Hematopoietic multipotent progenitor cell treated with erythropoietin and hydrocortisone succinate and interleukin-3 and kit ligand, for 15 days (in vitro differentiated cells): ENCODE measurements at regions not wholly inside any gene's neighbourhood (a gene's known extent, or its start where the extent isn't known, plus 50 kb on each side); places are given as distances from the start of the nearest gene placed in this dataset.
A peak's percentile ranks its signal among the peaks of the same experiment; 100 is the strongest.
"Not testable (repeated sequence)": the region's sequence is repeated elsewhere in the genome, so short reads cannot be mapped to it uniquely, and the experiment has no call there.

Experiments
- DNase-seq: peaks from one replicate; pipeline ENCODE4 v3.0.0-alpha.2; 2015; ENCODE audit warnings: low spot score

DNA sequence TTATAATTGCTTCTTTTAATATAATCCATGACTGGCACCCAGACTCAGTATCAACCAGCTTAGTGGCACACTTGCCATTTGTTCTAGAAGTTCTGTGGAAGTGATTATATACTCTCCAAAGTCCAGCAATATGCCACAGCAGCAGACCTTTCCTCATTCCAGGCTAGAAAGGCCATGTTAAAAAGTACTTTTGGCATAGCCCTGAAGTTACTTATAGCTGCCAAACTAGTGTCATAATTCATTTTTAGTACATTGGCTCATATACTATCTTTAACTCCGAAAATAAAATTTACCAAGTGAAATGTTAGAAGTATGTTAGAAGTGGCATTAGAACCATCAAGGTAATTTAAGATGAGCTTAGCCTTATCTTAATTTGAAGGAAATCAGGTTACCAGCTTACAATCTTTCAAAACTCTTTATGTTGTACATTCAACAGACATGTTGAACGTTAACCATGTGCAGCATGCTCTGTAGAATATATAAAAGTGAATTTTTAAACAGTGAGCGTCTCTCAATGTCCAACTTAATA, 714.2 kb upstream of the LCORL start:
- DNase-seq, result no peak

DNA sequence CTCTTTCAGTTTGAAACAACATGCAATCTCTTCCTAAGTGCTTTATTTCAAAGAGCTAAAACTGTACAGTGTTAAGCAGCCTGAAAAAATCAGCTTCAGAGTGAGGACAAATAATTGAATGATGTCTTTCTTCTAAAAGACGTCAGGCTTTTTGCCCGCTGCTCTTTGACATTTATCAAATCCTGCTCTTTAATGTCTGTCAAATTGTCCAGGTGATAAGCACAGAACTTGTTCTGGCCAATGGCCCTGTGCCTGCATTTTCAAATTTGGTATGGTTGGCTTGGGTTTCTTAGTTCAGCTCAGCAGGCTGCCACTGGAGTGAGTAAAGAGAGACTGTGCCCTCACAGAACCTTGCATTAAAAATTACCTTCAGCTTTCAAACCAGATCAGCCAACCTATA, 712.9 kb upstream of the LCORL start:
- DNase-seq, result no peak

DNA sequence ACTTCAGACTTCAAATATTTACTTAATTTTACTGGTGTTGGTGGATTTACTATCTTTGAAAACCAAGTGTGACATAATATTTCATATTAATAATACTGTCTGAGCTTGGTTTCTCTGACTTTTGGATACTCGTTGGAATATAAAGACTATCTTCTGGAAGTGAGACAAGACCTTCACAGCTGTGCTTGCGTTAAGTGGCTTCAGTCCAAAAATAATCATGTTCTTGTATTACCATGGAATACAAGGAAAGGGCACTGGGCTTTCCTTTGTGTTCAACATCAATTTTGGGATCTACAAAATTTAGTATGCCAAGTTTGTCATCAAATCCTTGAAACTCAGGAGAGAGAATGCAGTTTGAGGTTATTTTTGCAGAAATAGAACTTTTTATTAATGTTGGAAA, 712.4 kb upstream of the LCORL start:
- no peak for DNase-seq

DNA sequence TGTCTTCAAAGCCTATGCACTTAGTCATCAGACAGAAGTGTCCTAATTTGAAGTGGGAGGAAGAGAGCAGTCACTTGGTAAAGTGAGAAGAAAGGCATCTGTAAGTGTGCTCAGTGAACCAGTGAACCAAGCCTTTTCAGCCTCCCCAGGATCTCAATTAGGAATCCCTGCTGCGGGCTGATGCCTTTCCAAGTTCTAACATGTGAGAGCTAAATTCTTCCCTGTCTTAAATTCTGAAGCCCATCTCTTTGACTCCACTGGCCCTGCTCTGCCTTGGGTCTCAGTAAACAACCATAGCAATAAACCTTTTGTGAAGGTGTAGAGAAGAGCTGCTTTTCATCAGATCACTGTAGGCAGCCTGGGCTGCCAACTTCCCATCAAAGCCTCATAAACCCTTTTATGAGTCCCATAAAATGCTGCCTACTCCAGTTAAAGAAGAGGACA, 701.2 kb upstream of the LCORL start:
- DNase-seq, result no peak

DNA sequence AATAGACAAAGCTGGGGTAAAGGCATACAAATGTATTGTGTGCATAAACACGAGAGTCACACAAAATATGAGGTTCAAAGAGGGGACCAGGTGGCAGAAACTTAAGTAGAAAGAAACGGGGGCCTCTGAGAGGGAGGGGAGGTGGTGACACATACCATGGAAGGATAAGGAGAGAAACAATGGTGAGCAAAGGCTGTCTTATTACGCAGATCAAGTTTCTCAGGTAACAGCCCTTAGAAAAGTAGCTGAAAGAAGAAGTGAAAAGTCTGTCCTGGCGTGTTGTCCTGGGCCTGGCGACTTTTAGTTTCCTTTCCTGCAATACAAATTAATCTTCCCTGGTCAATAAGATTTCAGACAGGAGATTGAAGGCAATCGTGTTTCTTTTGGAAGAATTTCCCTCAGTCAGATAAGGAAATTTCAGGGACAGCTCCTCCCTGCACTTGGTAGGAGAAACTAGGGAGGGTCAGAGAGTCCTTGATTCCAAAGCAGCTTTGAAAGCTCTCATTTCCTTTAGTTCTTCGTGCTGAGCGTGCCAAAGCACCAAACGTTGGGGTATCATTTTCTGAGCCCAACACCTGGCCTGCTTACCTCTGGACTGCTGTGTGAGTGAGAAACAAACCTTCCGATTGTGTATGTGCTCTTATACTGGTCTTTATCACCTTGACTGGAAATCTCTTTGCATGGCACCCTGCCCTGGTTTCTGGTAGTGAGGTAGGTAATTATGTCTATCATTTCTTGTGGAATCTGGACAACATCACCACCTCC, 676.7 kb upstream of the LCORL start:
- DNase-seq, result no peak

DNA sequence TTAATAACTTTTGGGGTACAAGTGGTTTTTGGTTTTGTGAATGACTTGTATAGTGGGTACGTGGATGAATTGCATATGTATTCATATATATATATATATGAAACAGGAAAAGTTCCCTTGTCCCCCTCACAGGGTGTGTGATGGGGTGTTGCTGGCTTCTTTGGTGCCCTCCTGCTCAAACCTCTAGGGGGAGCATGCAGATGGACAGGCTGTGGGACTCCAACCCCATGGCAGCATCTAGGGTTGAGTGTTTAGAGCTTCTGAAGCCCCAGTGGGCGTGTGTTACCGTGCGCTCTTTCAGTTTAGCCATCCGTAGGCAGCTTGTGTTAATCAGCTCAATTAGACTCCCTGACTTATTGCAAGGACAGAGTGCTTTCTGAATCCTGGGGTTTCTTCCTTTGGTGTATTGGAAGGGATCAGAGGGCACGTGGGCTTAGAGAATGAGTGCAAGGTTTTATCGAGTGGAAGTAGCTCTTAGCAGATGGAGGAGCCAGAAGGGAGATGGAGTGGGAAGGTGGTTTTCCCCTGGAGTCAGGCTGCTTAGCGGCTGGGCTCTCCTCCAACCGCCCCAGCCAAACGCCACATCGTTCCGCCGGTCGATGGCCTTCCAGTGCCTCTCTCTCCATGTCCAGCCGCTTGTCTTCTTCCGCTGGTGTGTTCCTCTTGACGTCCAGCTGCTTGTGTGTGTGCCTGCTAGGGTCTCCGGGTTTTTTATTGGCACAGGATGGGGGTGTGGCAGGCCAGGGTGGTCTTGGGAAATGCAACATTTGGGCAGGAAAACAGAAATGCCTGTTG, 674.4 kb upstream of the LCORL start:
- DNase-seq, result no peak

DNA sequence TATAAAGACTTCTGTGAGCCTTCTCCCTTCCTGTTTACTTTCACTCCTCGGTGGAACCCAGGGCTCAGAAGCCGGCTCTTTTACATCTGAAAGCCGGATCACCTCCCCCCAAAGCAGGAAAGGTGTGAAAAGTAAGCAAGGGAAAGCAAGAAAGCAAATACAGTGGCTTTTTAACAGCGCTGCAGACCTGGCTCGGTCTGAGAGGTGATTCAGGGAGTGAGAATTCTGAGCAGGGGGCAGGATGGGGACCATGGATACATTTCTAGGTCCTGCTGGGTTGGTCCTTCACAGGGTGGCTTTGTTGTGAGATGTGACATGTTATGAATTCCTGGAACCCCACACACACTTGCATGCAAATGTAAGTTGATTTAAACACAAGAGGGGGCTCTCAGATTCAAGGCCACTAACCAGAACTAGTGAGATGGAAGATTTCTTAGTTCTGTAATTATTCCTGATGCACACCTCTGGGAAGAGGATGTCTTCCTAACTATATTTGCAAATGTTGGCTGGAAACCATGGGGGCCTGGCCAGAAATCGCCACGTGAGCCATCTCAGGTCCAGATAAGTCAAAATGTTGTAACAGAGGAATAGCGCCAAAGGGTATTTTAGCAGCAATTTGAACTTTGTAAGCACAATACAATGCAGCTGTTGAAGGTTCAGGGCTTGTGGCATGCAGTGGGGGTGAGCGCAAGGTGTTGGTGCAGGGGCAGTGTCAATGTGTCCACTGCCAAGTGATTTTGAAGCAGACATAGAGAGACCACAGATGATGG, 670.1 kb upstream of the LCORL start:
- no peak for DNase-seq

DNA sequence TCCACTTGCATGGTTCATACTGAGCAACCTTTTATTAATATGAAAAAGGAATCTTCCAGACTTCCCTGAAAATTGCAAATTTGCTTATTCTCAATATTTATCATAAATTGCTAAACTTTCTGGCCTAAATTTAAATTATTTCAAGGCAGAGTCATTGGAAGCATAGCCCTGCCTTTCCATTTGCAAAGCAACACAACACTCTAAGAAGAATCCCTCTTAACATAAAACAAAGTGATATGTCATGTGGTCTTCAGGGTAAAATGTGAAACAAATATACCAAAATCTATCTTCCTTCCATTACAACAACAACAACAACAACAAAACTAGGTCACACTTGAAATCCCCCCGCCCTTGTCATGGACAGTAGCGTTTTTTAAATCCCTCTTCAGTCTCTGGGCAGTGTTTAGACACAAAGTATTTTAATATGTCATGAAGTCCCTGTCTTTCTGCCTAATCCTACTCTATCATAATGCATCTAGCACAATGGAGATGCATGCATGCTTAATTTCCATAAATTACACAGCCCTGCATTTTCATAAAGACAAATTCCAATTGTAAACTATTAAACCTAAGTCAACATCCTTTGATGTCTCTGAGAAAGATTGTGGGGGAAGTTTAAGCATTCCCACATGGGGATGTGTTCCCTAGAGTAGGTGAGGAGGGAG, 668.9 kb upstream of the LCORL start:
- no peak for DNase-seq

DNA sequence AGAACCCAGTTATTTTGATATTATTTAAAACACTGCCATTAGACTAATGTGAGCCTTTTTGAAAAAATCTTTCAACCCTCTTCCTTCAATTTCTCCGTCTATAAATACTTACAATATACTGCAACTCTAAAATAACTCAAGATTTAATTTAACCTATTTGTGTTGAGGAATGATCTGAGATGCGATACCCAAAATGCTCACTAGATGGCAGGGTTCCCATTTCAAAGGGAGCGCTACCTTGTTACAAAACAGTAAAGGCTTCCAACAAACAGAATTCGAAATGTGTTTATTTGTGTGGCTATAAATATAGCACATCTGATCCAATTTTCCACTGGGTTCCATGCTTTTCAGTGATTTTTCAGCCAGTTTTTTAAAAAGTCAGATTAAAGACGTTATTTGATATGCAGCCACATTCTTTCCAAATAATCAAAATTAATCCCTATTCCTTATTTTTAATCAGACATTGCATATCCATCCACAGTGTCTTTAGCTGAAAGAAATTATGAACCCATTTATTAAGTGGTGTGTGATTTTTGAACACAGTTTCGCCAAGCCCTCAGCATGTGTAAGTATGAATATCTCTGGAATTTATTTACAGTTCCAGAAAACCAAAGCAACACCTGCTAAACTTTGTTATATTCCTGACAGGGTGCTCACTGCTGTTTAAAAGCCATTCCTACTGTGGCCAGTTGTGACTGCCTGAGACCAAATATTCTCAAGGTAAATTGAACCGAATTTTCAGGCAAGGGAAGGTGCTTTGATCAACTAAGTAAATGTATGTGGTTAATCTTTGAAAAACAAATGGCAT, 668.0 kb upstream of the LCORL start:
- DNase-seq, result peak; percentile 15

DNA sequence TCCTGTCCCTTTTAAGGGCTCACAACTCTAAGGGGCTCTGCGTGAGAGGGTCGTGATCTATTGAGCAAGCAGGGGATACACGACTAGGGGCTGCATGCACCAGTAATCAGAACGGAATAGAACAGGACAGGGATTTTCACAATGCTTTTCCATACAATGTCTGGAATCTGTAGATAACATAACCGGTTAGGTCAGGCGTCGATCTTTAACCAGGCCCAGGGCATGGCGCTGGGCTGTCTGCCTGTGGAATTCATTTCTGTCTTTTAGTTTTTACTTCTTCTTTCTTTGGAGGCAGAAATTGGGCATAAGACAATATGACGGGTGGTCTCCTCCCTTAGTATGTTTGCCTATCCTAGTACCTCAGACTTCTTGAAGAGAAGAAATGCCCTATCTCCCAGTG, 666.8 kb upstream of the LCORL start:
- DNase-seq, result not testable (repeated sequence)

DNA sequence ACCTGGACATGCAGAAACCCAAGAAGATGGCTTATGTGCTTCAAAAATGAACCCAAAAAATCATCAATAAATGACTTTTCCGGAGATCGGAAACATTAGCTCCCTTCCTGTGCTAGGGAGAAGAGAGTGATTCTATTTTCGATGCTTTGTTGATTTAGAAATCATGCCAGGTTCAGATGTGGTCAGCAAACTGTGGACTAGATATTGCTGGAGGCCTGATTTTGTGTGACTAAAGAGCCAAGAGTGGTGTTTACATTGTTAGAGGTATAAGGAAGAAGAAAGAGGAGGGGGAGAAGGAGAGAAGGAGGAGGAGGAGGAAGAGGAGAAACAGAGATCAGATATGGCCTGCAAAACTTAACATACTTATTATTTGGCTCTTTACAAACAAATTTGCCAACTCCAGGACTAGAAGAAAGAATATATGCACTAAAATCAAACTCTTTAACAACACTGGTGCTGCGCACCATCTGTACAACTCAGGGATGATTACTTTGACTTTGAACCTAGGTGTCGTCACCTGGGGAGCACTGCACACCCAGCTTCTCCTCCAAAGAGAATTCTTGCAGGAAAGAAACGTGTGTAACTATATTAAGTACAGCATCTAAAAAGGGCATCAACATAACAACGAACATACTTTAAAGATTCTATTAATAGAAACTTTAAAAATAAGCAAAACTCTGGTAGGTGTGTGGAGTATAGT, 664.9 kb upstream of the LCORL start:
- no peak for DNase-seq

DNA sequence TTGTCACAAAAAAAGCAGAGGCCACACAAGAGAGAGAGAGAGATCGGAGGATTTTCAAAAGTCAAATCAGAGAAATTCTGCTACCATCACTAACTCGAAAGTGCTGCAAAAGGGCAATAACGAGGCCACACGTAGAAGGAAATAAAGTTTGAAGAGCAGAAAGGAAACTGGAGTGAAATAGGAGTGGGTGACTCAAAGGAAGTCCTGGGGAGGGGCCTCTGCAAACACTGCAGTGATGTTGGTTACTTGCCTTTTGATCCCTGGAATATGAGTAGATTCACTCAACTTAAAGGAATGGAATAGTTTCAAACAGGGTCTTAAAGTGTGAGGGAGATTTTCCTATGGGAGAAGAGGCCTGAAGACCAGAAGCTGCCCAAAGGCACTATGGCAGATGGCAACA, 663.4 kb upstream of the LCORL start:
- DNase-seq, result no peak

DNA sequence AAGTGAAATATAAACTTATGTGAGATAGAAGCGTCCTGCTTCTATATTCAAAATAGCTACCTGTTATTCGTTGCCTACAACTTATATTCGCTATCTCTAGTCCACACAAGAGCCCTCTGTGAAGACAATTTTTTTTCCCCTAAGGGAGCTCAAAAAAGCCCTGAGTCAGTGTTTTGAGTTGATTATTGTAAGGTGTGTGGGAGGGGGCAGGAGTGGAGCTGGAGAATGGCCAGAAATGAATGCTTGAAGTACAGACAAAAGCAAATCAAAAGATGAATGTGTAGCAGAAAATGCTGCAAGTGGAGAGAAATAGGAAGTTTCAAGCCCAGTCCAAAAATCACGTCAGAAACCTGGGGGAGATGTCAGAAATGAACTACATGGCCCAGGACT, 655.0 kb upstream of the LCORL start:
- DNase-seq, result no peak

DNA sequence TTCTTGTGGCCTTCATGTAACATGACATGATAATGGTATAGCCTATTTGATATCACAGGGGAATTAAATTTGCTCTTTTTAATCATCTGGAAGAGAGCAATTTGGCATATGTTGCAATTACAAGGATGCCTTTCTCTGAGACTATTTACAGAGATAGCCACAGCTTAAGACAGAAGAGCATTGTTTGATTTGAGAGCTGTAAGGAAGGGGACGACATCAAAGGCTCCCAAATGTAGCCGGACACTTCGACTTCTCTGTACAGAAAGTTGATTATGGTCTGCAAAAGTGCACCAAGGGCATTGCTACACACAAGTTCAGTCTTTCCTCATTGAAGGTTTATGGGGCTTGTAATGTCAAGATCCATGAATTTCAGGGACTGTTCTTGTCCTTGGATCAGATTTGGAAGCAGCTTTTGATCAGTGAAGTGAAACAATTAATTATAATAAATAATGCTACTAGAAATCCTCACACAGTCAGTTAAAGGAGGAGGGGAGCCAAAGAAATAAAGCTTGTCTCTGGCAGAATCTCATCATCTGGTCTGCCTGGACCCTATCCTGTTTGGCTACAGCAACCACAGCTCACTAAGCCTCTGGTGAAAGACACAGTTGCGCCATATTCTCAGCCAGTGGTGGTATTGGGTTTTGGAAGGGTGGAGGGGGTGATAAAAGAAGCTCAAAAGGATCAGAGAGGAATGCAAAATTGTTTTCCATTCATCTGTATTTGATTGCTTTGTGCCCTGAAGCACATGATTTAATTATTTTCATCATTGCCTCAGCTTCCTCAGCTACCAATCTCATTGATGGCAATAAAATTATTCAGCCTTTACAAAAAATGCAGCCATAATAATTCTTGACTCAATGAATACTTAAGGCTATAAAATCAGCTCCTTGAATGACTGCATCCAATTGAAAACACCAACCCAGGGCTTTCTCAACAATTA, 654.3 kb upstream of the LCORL start:
- no peak for DNase-seq

DNA sequence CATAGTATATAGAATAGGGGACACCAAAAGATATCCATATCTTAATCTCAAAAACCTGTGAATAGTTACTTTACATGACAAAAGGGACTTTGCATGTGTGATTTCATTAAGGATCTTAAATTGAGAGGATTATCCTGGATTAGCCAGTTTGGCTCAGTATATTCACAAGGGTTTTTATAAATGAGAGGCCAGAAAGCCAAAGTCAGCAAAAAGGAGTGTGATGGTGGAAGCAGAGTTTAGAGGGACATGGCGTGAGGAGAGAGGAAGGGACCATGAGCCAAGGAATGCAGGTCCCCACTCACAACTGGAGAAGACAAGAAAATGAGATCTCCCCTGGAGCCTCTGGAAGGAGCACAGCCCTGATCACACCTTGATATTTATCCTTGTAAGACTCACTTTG, 648.5 kb upstream of the LCORL start:
- DNase-seq, result no peak

DNA sequence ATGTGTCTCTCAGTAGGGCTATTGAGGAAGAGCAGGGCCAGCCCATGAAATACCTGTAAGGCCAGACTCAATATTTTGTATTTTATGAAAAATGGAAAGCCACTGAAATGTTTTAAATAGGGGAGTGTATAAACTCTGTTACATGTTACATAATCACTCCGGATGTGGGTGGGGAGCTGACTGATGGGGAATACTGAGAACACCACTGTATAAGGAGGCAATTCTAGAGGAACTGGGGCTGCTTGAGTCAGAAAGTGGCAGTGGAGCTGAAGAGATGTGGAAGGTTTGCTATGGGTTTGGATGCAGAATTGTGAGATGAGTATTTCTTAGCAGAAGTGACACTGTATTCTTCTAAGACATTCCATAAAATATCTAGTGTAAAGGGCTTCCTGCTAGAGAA, 647.8 kb upstream of the LCORL start:
- DNase-seq, result no peak

DNA sequence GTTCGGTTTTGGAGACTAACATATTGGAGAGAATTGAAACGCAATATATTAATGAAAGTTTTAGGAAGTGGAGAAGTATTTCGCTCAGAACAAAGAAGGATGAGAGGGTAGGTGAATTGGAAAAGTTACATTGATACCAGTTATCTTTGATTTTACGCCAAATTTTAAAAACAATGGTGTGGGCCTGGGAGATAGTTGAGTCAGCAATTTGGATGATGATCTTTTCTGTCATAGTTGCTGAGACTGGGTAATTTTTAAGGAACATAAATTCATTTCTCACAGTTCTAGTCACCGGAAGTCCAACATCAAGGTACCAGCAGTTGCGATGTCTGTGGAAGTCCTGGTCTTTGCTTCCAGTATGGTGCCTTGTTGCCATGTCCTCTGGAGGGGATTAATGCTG, 644.8 kb upstream of the LCORL start:
- no peak for DNase-seq

DNA sequence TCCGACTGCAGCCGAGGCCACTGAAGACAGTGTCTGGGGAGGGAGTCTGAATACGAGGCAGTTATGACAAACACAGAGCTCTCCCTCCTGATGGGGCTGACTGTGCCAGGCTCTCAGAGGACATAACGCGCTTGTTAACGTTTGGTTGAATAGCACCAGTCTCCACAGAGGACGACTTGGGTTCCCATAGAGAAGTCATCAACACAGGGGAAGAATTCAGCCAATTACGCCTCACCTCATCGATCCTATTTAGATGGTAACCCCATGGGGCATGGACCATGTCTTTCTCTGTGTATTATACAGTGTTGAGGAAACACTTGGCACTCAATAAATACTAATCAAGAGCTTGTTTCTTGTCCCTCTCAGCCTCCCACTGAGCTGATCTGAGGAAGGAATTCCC, 642.6 kb upstream of the LCORL start:
- DNase-seq, result no peak

DNA sequence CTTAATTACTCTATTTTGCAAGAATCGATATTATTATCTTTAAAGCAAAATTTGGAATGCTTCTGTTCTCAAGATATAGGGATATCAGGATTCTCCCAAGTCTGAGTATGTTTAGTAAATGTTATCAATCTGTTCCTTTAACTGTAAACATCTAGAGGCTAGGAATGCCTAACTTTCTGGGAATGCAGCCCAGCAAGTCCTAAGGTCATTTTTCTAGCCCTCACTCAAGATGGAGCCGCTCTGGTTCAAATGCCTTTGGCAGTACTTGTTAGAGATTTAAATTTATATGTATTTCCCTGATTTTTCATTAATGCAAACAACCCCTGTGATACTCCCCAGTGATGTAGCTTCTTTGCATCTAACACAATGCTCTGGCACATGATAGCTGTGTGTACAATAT, 623.8 kb upstream of the LCORL start:
- DNase-seq, result no peak
